RCC 7860 (cell line): ENCODE measurements at regions not wholly inside any gene's neighbourhood (a gene's known extent, or its start where the extent isn't known, plus 50 kb on each side); places are given as distances from the start of the nearest gene placed in this dataset.

Source experiments
- DNase-seq: peaks from one replicate; pipeline ENCODE4 v3.0.0-alpha.2; 2015; ENCODE audit warnings: low spot score
- FAIRE-seq: peaks from 2 replicates; lab custom pipeline; 2012; peaks lifted over from hg19 to GRCh38; lab: Jason Lieb, UNC

- FAIRE-seq, result no peak
Measured at GRCh38 chr7:8378349-8379019, 54.9 kb upstream of the NXPH1 start.

GRCh38 chr7:8379264-8379663 lies 54.1 kb upstream of the NXPH1 start:
- DNase-seq, result no peak
- FAIRE-seq, result no peak

More at GRCh38 chr7:8378349-8379019, 54.9 kb upstream of the NXPH1 start:
- DNase-seq, result no peak

GRCh38 chr7:8380130-8380529 lies 53.3 kb upstream of the NXPH1 start:
- no peak for FAIRE-seq
- no peak for DNase-seq

GRCh38 chr7:8382004-8382730 lies 51.2 kb upstream of the NXPH1 start:
- FAIRE-seq, result no peak

More at GRCh38 chr7:8382004-8382730, 51.2 kb upstream of the NXPH1 start:
- no peak for DNase-seq
